H9 (cell line): ENCODE measurements at regions not wholly inside any gene's neighbourhood (a gene's known extent, or its start where the extent isn't known, plus 50 kb on each side); places are given as distances from the start of the nearest gene placed in this dataset.

ENCODE experiments used
- DNase-seq: peaks from one replicate; pipeline ENCODE4 v3.0.0-alpha.2; 2017
- H2AFZ ChIP-seq: one replicate; pipeline ENCODE4 v1.6.1; 2013; ENCODE audit warnings: mild to moderate bottlenecking, low read length, control low read depth, moderate library complexity
- H2AK5ac ChIP-seq: 2 replicates; pipeline ENCODE4 v1.6.1; 2013; ENCODE audit warnings: low read length, control low read depth, mixed read lengths; ENCODE audit not compliant: insufficient read length
- H2BK120ac ChIP-seq: one replicate; pipeline ENCODE4 v1.6.1; 2013; ENCODE audit warnings: low read depth, mild to moderate bottlenecking, low read length, control low read depth, inconsistent platforms; ENCODE audit not compliant: poor library complexity, severe bottlenecking
- H2BK12ac ChIP-seq: 2 replicates; pipeline ENCODE4 v1.6.1; 2013; ENCODE audit warnings: low read length, control low read depth, mixed read lengths, low read depth; ENCODE audit not compliant: insufficient read length
- H2BK15ac ChIP-seq: 2 replicates; pipeline ENCODE4 v1.6.1; 2013; ENCODE audit warnings: low read depth, low read length, control low read depth
- H2BK20ac ChIP-seq: one replicate; pipeline ENCODE4 v1.6.1; 2013; ENCODE audit warnings: low read depth, mild to moderate bottlenecking, low read length, control low read depth, inconsistent platforms; ENCODE audit not compliant: poor library complexity, severe bottlenecking
- H2BK5ac ChIP-seq: 2 replicates; pipeline ENCODE4 v1.6.1; 2013; ENCODE audit warnings: low read length, control low read depth, mixed read lengths; ENCODE audit not compliant: insufficient read length
- H3K14ac ChIP-seq: 2 replicates; pipeline ENCODE4 v1.6.1; 2013; ENCODE audit warnings: low read length, control low read depth; ENCODE audit not compliant: insufficient read depth
- H3K18ac ChIP-seq: 2 replicates; pipeline ENCODE4 v1.6.1; 2013; ENCODE audit warnings: low read depth, mild to moderate bottlenecking, mixed read lengths, low read length, control low read depth; ENCODE audit not compliant: insufficient read length
- H3K23ac ChIP-seq: 2 replicates; pipeline ENCODE4 v1.6.1; 2013; ENCODE audit warnings: low read length, control low read depth, mixed read lengths, low read depth; ENCODE audit not compliant: insufficient read length
- H3K23me2 ChIP-seq: 2 replicates; pipeline ENCODE4 v1.6.1; 2013; ENCODE audit warnings: low read depth, mild to moderate bottlenecking, mixed read lengths, low read length, control low read depth; ENCODE audit not compliant: insufficient read length, poor library complexity, severe bottlenecking
- H3K27ac ChIP-seq: 2 replicates; pipeline ENCODE4 v1.5.1; 2013; ENCODE audit warnings: low read length, control low read depth, mixed read lengths, low read depth; ENCODE audit not compliant: insufficient read length
- H3K27me3 ChIP-seq: 2 replicates; pipeline ENCODE4 v1.6.1; 2013; ENCODE audit warnings: low read length, control low read depth, inconsistent platforms; ENCODE audit not compliant: insufficient read depth
- H3K4ac ChIP-seq: 2 replicates; pipeline ENCODE4 v1.6.1; 2013; ENCODE audit warnings: low read depth, mild to moderate bottlenecking, control low read depth, inconsistent platforms, low read length, moderate library complexity
- H3K4me1 ChIP-seq: 2 replicates; pipeline ENCODE4 v1.6.1; 2013; ENCODE audit warnings: low read length, control low read depth, inconsistent platforms; ENCODE audit not compliant: insufficient read depth
- H3K4me2 ChIP-seq: 2 replicates; pipeline ENCODE4 v1.6.1; 2013; ENCODE audit warnings: low read length, control low read depth, mixed read lengths; ENCODE audit not compliant: insufficient read length, insufficient read depth
- H3K56ac ChIP-seq: 2 replicates; pipeline ENCODE4 v1.6.1; 2013; ENCODE audit warnings: low read depth, mild to moderate bottlenecking, mixed read lengths, low read length, control low read depth; ENCODE audit not compliant: insufficient read length
- H3K79me1 ChIP-seq: 2 replicates; pipeline ENCODE4 v1.6.1; 2013; ENCODE audit warnings: low read depth, mild to moderate bottlenecking, moderate library complexity, low read length, control low read depth, inconsistent platforms; ENCODE audit not compliant: insufficient read depth, poor library complexity, severe bottlenecking
- H3K79me2 ChIP-seq: 2 replicates; pipeline ENCODE4 v1.6.1; 2013; ENCODE audit warnings: low read length, control low read depth, inconsistent platforms; ENCODE audit not compliant: insufficient read depth
- H3K9ac ChIP-seq: 2 replicates; pipeline ENCODE4 v1.6.1; 2013; ENCODE audit warnings: low read length, control low read depth, mixed read lengths; ENCODE audit not compliant: insufficient read length; ENCODE audit errors: extremely low read depth
- H3K9me3 ChIP-seq: one replicate; pipeline ENCODE4 v1.6.1; 2013; ENCODE audit warnings: low read depth, low read length, inconsistent platforms; ENCODE audit not compliant: control insufficient read depth
- H3T11ph ChIP-seq: one replicate; pipeline ENCODE4 v1.6.1; 2013; ENCODE audit warnings: mild to moderate bottlenecking, low read length, control low read depth, inconsistent platforms
- H4K20me1 ChIP-seq: one replicate; pipeline ENCODE4 v1.6.1; 2013; ENCODE audit not compliant: control insufficient read depth, insufficient read length, insufficient read depth
- H4K5ac ChIP-seq: 2 replicates; pipeline ENCODE4 v1.6.1; 2013; ENCODE audit warnings: low read depth, mild to moderate bottlenecking, mixed read lengths, low read length, control low read depth; ENCODE audit not compliant: insufficient read length
- H4K8ac ChIP-seq: replicated peaks from 2 replicates; pipeline ENCODE4 v1.6.1; 2013; ENCODE audit warnings: low read length, control low read depth, mixed read lengths, low read depth; ENCODE audit not compliant: insufficient read length
- H4K91ac ChIP-seq: 2 replicates; pipeline ENCODE4 v1.6.1; 2013; ENCODE audit warnings: low read depth, mild to moderate bottlenecking, moderate library complexity, mixed read lengths, low read length, control low read depth; ENCODE audit not compliant: insufficient read length
- H3K27ac Mint-ChIP-seq, 3 experiments: 2 replicates in 2 of 3; 3 replicates in 1 of 3; pipeline ENCODE4 v1.8.0; 2020 to 2021; ENCODE audit warnings: mixed read lengths in 3 of 3, mild to moderate bottlenecking in 1 of 3, moderate library complexity in 1 of 3
- H3K27me3 Mint-ChIP-seq: 2 replicates; pipeline ENCODE4 v1.8.0; 2021; ENCODE audit warnings: low read depth, mild to moderate bottlenecking, moderate library complexity, mixed read lengths
- H3K36me3 Mint-ChIP-seq, 3 experiments: 2 replicates in 2 of 3; 3 replicates in 1 of 3; pipeline ENCODE4 v1.8.0; 2020 to 2021; ENCODE audit warnings: low read depth in 3 of 3, mixed read lengths in 3 of 3; ENCODE audit not compliant: insufficient read depth in 1 of 3
- H3K4me1 Mint-ChIP-seq, 2 experiments: 2 replicates each; pipeline ENCODE4 v1.8.0; 2020; ENCODE audit warnings: mixed read lengths in 2 of 2
- H3K4me3 Mint-ChIP-seq, 2 experiments: 2 replicates in 1 of 2; 3 replicates in 1 of 2; pipeline ENCODE4 v1.8.0; 2020 to 2021; ENCODE audit warnings: mild to moderate bottlenecking in 2 of 2, mixed read lengths in 2 of 2, moderate library complexity in 1 of 2
- H3K9me3 Mint-ChIP-seq, 2 experiments: 2 replicates in 1 of 2; 3 replicates in 1 of 2; pipeline ENCODE4 v1.8.0; 2020; ENCODE audit warnings: mild to moderate bottlenecking in 2 of 2, mixed read lengths in 2 of 2, moderate library complexity in 1 of 2
- TF ChIP-seq, protein P1 (sequence below): fragments of 200-600 bp; sonication (generic); conservative IDR thresholded peaks from 3 replicates; pipeline ENCODE4 v1.8.0; 2021; ENCODE audit warnings: antibody characterized with exemption, mild to moderate bottlenecking

DNA sequence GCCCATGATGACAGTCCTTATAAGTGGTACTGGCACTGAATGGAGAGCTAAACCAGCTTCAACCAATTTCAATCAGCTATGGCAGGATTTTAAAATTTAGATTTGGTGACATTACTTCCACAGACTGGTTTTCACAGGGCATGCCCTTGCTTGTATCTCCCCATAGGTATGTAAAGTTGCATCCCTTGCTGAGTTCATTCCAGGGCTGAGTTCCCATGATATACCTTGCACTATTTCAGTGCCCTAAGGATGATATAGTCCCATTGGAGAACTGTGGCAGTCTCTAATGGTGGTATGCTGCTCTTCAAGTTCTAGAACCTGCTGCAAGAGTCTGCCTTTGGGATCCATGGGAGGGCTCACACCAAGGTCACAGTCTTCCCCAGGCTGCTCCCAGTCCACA lies 232.7 kb upstream of the MOCS1 start:
- Histone ChIP-seq H3K18ac (no peak overlapping the region), H4K20me1 (no peaks in the 10 kb centered on the region), H3K9me3 (no peaks in the 10 kb centered on the region), H2BK12ac (no peak overlapping the region), H2AFZ (no peak overlapping the region), H3K79me2 (no peaks in the 10 kb centered on the region), H3K23me2 (no peaks in the 10 kb centered on the region), H2AK5ac (no peak overlapping the region), H4K8ac (no peak overlapping the region), H3K14ac (no peak overlapping the region), H3K4me1 (no peaks in the 10 kb centered on the region; the same call in 1 of the 2 replicates), H2BK5ac (no peak overlapping the region), H4K91ac (no peak overlapping the region), H3K4ac (no peak overlapping the region), H3K56ac (no peak overlapping the region), H3K23ac (no peak overlapping the region), H3K79me1 (no peaks in the 10 kb centered on the region), H3K27ac (no peak overlapping the region), H3K9ac (no peak overlapping the region), H2BK15ac (no peak overlapping the region), H2BK120ac (no peak overlapping the region), H4K5ac (no peak overlapping the region), H3K27me3 (no peaks in the 10 kb centered on the region), H2BK20ac (no peak overlapping the region), H3T11ph (no peak overlapping the region), H3K4me2 (no peak overlapping the region)
- Mint-ChIP-seq H3K27me3 (peaks cover 5% of the 10 kb centered on the region), H3K27ac (no peak overlapping the region), H3K4me1 (peaks cover 7 to 10% of the 10 kb centered on the region in 2 experiments), H3K4me3 (no peak overlapping the region), H3K36me3 (no peaks in the 10 kb centered on the region; a peak in 1 of 7 replicates), H3K9me3 (no peaks in the 10 kb centered on the region; a peak in 1 of 5 replicates)
- no peak for DNase-seq
- TF ChIP-seq, protein P1, sequence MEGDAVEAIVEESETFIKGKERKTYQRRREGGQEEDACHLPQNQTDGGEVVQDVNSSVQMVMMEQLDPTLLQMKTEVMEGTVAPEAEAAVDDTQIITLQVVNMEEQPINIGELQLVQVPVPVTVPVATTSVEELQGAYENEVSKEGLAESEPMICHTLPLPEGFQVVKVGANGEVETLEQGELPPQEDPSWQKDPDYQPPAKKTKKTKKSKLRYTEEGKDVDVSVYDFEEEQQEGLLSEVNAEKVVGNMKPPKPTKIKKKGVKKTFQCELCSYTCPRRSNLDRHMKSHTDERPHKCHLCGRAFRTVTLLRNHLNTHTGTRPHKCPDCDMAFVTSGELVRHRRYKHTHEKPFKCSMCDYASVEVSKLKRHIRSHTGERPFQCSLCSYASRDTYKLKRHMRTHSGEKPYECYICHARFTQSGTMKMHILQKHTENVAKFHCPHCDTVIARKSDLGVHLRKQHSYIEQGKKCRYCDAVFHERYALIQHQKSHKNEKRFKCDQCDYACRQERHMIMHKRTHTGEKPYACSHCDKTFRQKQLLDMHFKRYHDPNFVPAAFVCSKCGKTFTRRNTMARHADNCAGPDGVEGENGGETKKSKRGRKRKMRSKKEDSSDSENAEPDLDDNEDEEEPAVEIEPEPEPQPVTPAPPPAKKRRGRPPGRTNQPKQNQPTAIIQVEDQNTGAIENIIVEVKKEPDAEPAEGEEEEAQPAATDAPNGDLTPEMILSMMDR, result no peak
